OCI-M1 (cell line): ENCODE measurements at regions not wholly inside any gene's neighbourhood (a gene's known extent, or its start where the extent isn't known, plus 50 kb on each side); places are given as distances from the start of the nearest gene placed in this dataset.

Experiments
- DNase-seq: peaks from one replicate; lab custom pipeline; 2025; lab: John Stamatoyannopoulos, UW

- DNase-seq: no peak
These were observed 98.3 kb upstream of the ATP10B start for GRCh38 chr5:160950311-160950710.

GRCh38 chr5:160940725-160941124 is 88.7 kb upstream of the ATP10B start:
- DNase-seq: no peak

- peak; percentile 8 for DNase-seq
These were observed 86.5 kb upstream of the ATP10B start for GRCh38 chr5:160938532-160938931.

- no peak for DNase-seq
These were observed 85.6 kb upstream of the ATP10B start for GRCh38 chr5:160937570-160937969.

GRCh38 chr5:160935776-160936175 is 83.8 kb upstream of the ATP10B start:
- DNase-seq: no peak

GRCh38 chr5:160931283-160931682 is 79.3 kb upstream of the ATP10B start:
- no peak for DNase-seq

GRCh38 chr5:160930406-160930805 is 78.4 kb upstream of the ATP10B start:
- DNase-seq: no peak

GRCh38 chr5:160929906-160930305 is 77.9 kb upstream of the ATP10B start:
- no peak for DNase-seq

- no peak for DNase-seq
These were observed 77.3 kb upstream of the ATP10B start for GRCh38 chr5:160929360-160929759.

- DNase-seq: peak; percentile 12
These were observed 74.4 kb upstream of the ATP10B start for GRCh38 chr5:160926428-160926827.

GRCh38 chr5:160925281-160925680 is 73.3 kb upstream of the ATP10B start:
- no peak for DNase-seq

GRCh38 chr5:160923936-160924710 is 72.1 kb upstream of the ATP10B start:
- no peak for DNase-seq

GRCh38 chr5:160923411-160923810 is 71.4 kb upstream of the ATP10B start:
- DNase-seq: no peak

- no peak for DNase-seq
These were observed 70.3 kb upstream of the ATP10B start for GRCh38 chr5:160922311-160922710.

GRCh38 chr5:160921423-160922285 is 69.6 kb upstream of the ATP10B start:
- peak; percentile 38 for DNase-seq

GRCh38 chr5:160919626-160920025 is 67.6 kb upstream of the ATP10B start:
- DNase-seq: no peak

GRCh38 chr5:160918386-160918785 is 66.4 kb upstream of the ATP10B start:
- DNase-seq: no peak

GRCh38 chr5:160906090-160906489 is 54.1 kb upstream of the ATP10B start:
- DNase-seq: no peak

- DNase-seq: peak; percentile 6
These were observed 53.3 kb upstream of the ATP10B start for GRCh38 chr5:160905285-160905684.

- DNase-seq: no peak
These were observed 52.6 kb upstream of the ATP10B start for GRCh38 chr5:160904591-160904990.

- DNase-seq: peak; percentile 8
These were observed 51.5 kb upstream of the ATP10B start for GRCh38 chr5:160903551-160903950.

GRCh38 chr5:160903076-160903475 is 51.1 kb upstream of the ATP10B start:
- DNase-seq: no peak
